ENCODE measurements at regions not wholly inside any gene's neighbourhood (a gene's known extent, or its start where the extent isn't known, plus 50 kb on each side); places are given as distances from the start of the nearest gene placed in this dataset.

- Histone ChIP-seq H3K9me3 (ENCODE audit: insufficient read depth, low read depth, low read length) (no peaks in the 10 kb centered on the region), H3K4me2 (ENCODE audit: low read length) (no peak overlapping the region), H3K9ac (ENCODE audit: low read length) (no peak overlapping the region), H2AFZ (ENCODE audit: low read depth, low read length) (no peak overlapping the region), H3K4me1 (ENCODE audit: insufficient read depth, low read length) (peaks cover 37% of the 10 kb centered on the region), H4K20me1 (ENCODE audit: insufficient read depth, low read length) (no peaks in the 10 kb centered on the region), H3K27ac (ENCODE audit: low read depth, low read length) (no peak overlapping the region), H3K4me3 (ENCODE audit: insufficient read depth, low read depth, low read length) (no peak overlapping the region), H3K79me2 (ENCODE audit: insufficient read depth, low read length) (no peaks in the 10 kb centered on the region), H3K27me3 (ENCODE audit: insufficient read depth, low read length) (peaks cover 5% of the 10 kb centered on the region), H3K36me3 (ENCODE audit: insufficient read depth, low read length) (no peaks in the 10 kb centered on the region)
- peaks cover 2% of the 10 kb centered on the region for H3K36me3 Mint-ChIP-seq (ENCODE audit: low read depth, unreplicated experiment)
- no peak for FAIRE-seq
- H3K4me3 Mint-ChIP-seq (ENCODE audit: unreplicated experiment): no peak overlapping the region
- TF ChIP-seq EZH2 (IDR thresholded peaks at IDR 0.05; ENCODE audit: insufficient read depth, low read length) (no peak), CTCF (IDR thresholded peaks at IDR 0.05; ENCODE audit: insufficient read depth, low read depth, low read length) (no peak)
- peaks cover 1% of the 10 kb centered on the region for H3K9me3 Mint-ChIP-seq (ENCODE audit: unreplicated experiment)
- H3K4me1 Mint-ChIP-seq (ENCODE audit: low read depth, unreplicated experiment): peaks cover 23% of the 10 kb centered on the region
- no peak for DNase-seq (ENCODE audit: low read depth)
- peaks cover 6% of the 10 kb centered on the region for H3K27me3 Mint-ChIP-seq (ENCODE audit: low read depth, unreplicated experiment)
- no peak overlapping the region for H3K27ac Mint-ChIP-seq (ENCODE audit: unreplicated experiment)
Measured at GRCh38 chr9:88821033-88821745, 170.1 kb upstream of the S1PR3 start.

- Histone ChIP-seq H3K4me1 (ENCODE audit: insufficient read depth, low read length) (peaks cover 37% of the 10 kb centered on the region), H3K9ac (ENCODE audit: low read length) (no peak overlapping the region), H3K9me3 (ENCODE audit: insufficient read depth, low read depth, low read length) (no peaks in the 10 kb centered on the region), H3K4me2 (ENCODE audit: low read length) (no peak overlapping the region), H3K79me2 (ENCODE audit: insufficient read depth, low read length) (no peaks in the 10 kb centered on the region), H3K36me3 (ENCODE audit: insufficient read depth, low read length) (no peaks in the 10 kb centered on the region), H4K20me1 (ENCODE audit: insufficient read depth, low read length) (no peaks in the 10 kb centered on the region), H3K4me3 (ENCODE audit: insufficient read depth, low read depth, low read length) (no peak overlapping the region), H2AFZ (ENCODE audit: low read depth, low read length) (no peak overlapping the region), H3K27me3 (ENCODE audit: insufficient read depth, low read length) (peaks cover 5% of the 10 kb centered on the region), H3K27ac (ENCODE audit: low read depth, low read length) (no peak overlapping the region)
- Mint-ChIP-seq H3K27me3 (ENCODE audit: low read depth, unreplicated experiment) (peaks cover 7% of the 10 kb centered on the region), H3K36me3 (ENCODE audit: low read depth, unreplicated experiment) (peaks cover 2% of the 10 kb centered on the region), H3K4me1 (ENCODE audit: low read depth, unreplicated experiment) (peaks cover 24% of the 10 kb centered on the region), H3K9me3 (ENCODE audit: unreplicated experiment) (peaks cover 1% of the 10 kb centered on the region), H3K27ac (ENCODE audit: unreplicated experiment) (no peak overlapping the region), H3K4me3 (ENCODE audit: unreplicated experiment) (no peak overlapping the region)
- no peak for DNase-seq (ENCODE audit: low read depth)
- FAIRE-seq: no peak
- TF ChIP-seq CTCF (IDR thresholded peaks at IDR 0.05; ENCODE audit: insufficient read depth, low read depth, low read length) (no peak), EZH2 (IDR thresholded peaks at IDR 0.05; ENCODE audit: insufficient read depth, low read length) (no peak)
Measured at GRCh38 chr9:88821746-88822106, 169.5 kb upstream of the S1PR3 start.

- Histone ChIP-seq H3K27me3 (ENCODE audit: insufficient read depth, low read length) (peaks cover 18% of the 10 kb centered on the region), H2AFZ (ENCODE audit: low read depth, low read length) (no peak overlapping the region), H4K20me1 (ENCODE audit: insufficient read depth, low read length) (no peaks in the 10 kb centered on the region), H3K27ac (ENCODE audit: low read depth, low read length) (no peak overlapping the region), H3K9ac (ENCODE audit: low read length) (no peak overlapping the region), H3K79me2 (ENCODE audit: insufficient read depth, low read length) (no peaks in the 10 kb centered on the region), H3K36me3 (ENCODE audit: insufficient read depth, low read length) (no peaks in the 10 kb centered on the region), H3K4me2 (ENCODE audit: low read length) (no peak overlapping the region), H3K4me1 (ENCODE audit: insufficient read depth, low read length) (peaks cover 25% of the 10 kb centered on the region), H3K9me3 (ENCODE audit: insufficient read depth, low read depth, low read length) (no peaks in the 10 kb centered on the region), H3K4me3 (ENCODE audit: insufficient read depth, low read depth, low read length) (no peak overlapping the region)
- peaks cover 20% of the 10 kb centered on the region for H3K27me3 Mint-ChIP-seq (ENCODE audit: low read depth, unreplicated experiment)
- H3K4me1 Mint-ChIP-seq (ENCODE audit: low read depth, unreplicated experiment): peaks cover 20% of the 10 kb centered on the region
- H3K4me3 Mint-ChIP-seq (ENCODE audit: unreplicated experiment): no peak overlapping the region
- peaks cover 2% of the 10 kb centered on the region for H3K36me3 Mint-ChIP-seq (ENCODE audit: low read depth, unreplicated experiment)
- peaks cover 1% of the 10 kb centered on the region for H3K9me3 Mint-ChIP-seq (ENCODE audit: unreplicated experiment)
- FAIRE-seq (no peak), DNase-seq (ENCODE audit: low read depth) (no peak)
- H3K27ac Mint-ChIP-seq (ENCODE audit: unreplicated experiment): no peak overlapping the region
- TF ChIP-seq EZH2 (IDR thresholded peaks at IDR 0.05; ENCODE audit: insufficient read depth, low read length) (no peak), CTCF (IDR thresholded peaks at IDR 0.05; ENCODE audit: insufficient read depth, low read depth, low read length) (no peak)
Measured at GRCh38 chr9:88824711-88825110, 166.6 kb upstream of the S1PR3 start.

Data from astrocyte (in vitro differentiated cells and primary cell).